HT-29 (cell line): ENCODE measurements at regions not wholly inside any gene's neighbourhood (a gene's known extent, or its start where the extent isn't known, plus 50 kb on each side); places are given as distances from the start of the nearest gene placed in this dataset.
"Not testable (repeated sequence)": the region's sequence is repeated elsewhere in the genome, so short reads cannot be mapped to it uniquely, and the experiment has no call there.

Experiments
- DNase-seq: peaks from one replicate; pipeline ENCODE4 v3.0.0-alpha.2; 2015; ENCODE audit warnings: low spot score

DNA sequence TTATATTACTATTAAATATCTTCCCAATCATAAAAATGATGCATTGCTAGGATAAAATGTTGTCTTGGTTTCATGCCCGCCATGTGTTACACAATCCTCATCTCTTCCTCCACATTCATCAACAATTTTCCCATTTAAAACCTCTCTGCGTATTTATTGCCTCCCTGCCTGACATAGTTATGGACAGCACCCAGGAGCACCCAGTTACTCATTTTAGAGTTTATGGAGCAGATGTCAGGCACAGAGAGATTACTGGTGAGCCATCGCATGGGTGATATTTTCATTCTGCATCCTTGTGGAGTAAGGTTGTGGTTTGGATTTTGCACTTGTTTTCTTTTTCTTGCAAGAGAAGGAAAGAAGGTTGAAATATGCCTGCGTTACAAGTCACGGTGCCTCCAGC, 116.7 kb upstream of the NPAS2 start:
- DNase-seq = no peak

DNA sequence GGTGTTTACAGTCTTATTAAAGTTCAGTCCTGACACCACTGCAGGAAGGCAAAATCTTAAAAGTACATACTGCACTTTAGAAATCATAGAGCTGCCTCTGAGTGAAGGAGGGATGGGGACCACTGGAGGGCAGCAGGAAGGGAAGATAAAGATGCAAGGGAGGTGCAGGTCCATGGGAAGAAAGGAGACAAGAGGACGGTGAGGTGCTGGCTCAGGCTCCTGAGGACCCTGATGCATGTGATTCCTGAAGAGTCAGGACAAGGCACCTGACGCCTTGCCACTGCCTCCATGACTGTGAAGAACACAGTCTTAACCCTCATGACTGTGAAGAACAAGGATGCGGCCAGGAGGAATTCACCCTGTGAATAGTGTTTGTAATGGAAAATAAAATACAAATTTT, 116.2 kb upstream of the NPAS2 start:
- no peak for DNase-seq

DNA sequence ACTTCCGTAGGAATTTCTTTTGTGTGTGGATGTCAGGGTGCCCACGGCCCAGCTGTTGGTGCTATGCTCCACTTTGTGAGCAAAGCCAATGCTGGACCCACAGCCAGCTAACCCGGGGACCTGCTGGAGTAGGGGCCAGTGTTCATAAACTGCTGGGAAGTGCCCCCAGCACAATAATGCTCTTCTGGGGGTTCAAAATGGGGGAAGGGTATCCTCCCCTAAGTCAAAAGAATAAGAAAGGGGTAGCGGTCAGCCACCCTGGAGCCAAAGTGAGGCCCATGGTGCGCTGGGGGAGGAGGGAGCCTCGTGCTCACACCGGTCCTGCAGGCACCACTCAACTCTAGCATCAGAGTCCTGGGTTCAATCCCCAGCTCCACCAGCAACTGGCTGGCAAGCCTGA, 115.8 kb upstream of the NPAS2 start:
- DNase-seq = no peak

DNA sequence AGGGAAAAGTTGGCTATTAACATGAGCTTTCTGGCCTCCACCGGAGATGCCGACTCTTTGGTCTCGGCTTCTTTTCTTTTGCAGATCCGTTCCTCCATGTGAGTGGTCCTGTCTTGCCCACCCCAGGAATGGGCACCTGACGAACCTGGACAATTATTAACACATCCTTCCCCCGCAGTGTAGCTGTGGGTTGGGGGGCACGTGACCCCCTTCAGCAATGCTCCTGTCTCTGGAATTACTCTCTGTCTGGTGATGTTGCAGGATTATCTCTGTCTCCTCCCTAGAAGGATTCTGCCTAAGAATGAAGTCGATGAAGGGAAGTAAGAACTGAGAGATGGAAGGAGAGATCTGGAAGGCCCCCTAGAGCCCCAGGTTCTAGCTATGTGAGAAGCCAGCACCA, 115.2 kb upstream of the NPAS2 start:
- DNase-seq = no peak

DNA sequence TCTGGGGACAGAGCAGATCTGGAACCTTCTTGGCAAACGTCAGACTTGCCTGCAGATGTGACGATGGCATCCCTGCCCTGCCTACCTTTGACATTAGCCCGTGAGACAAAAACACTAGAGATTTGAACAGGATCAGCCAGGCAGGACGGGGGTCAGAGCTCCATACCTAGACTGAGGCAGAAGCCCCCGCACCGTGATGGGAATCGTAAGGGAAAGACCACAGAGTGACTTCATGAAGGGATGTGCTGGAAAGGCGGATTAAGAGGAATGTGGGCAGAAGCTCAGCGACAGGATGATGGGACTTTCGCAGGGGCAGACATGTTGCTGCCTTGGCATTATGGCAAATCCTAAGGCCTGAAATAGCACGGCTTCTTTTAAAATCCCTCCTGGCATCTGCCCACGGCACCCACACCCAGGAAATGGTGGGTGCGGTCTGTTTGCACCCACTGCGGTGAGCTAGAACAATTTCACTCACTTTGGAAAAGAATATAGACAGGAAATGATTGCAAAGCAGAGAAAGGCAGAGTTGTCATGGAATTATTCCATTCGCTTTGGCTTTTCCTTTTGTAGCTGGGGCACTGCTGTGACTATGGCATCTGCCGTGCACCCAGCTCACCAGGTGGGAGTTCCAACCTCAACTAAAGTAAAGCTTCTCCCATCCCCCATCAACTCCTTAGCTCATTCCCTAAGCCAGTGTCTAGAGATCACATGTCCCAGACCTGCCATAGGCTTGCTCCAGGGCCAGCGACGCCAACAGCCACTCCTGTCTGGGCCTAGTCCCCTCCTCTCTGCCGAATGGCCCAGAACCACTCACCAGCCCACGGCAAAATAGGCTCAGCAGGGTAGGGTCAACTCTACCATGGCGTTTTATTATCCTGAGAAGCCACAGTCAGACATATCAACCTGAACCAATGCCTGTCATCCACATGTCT, 112.7 kb upstream of the NPAS2 start:
- no peak for DNase-seq

DNA sequence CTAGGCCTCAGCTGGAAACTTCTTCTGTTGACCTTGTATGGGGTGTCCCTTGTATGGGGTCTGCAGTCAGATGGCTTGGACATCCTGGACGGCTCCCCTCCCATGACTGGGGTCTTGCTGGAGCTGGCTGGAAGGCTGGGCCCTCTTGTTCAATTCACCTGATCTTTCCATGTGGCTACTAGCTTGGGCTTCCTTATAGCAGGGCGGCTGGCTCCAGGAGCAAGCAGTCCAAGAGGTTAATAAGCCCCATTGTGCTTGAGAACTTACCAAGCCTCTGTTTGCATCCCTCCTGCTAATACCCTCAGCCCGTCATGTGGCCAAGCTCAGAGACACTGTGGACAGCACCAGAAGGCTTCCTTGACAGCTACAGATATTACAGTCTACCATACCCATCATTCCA, 111.6 kb upstream of the NPAS2 start:
- no peak for DNase-seq

DNA sequence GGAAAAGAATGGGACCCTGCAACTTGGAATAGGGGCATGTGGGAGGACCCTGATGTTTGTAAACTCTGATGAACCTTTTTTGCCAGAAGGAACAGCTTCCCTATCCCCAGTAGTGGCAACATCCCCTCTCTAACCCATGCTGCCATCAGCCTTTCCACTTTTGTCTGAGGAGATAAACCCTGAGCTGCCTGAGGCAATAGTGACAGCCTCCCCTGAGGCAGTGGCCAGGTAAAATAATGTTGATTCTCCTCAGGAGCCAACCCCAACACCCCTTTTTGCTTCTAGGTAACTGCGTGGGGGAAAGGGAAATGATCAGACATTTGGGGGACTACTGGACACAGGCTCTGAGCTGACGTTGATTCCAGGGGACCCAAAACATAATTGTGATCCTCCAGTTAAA, 106.8 kb upstream of the NPAS2 start:
- DNase-seq = no peak

DNA sequence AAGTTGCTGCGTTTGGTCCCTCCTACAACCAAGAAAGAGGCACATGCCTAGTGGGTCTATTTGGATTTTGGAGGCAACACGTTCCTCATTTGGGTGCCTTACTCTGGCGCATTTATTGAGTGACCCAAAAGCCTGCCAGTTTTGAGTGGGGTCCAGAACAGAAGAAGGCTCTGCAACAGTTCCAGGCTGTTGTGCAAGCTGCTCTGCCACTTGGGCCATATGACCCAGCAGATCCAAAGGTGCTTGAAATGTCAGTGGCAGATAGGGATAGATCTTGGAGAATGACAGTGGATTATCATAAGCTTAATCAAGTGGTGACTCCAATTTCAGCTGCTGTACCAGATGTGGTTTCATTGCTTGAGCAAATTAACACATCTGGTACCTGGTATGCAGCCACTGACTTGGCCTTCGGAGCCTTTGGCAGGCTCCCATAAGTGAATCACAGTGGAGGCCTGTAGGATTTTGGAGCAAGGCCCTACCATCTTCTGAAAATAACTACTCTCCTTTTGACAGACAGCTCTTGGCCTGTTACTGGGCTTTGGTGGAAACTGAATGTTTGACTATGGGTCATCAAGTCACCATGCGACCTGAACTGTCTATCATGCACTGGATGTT, 105.4 kb upstream of the NPAS2 start:
- not testable (repeated sequence) for DNase-seq

DNA sequence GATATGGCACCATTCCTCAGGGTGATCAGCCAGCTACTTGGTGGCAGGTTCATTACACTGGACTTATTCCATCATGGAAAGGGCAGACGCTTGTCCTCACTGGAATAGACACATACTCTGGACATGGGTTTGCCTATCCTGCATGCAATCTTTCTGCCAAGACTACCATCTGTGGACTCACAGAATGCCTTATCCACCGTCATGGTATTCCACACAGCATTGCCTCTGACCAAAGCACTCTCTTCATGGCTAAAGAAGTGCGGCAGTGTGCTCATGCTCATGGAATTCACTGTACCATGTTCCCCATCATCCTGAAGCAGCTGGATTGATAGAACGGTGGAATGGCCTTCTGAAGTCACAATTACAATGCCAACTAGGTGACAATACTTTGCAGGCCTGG, 104.1 kb upstream of the NPAS2 start:
- not testable (repeated sequence) for DNase-seq

DNA sequence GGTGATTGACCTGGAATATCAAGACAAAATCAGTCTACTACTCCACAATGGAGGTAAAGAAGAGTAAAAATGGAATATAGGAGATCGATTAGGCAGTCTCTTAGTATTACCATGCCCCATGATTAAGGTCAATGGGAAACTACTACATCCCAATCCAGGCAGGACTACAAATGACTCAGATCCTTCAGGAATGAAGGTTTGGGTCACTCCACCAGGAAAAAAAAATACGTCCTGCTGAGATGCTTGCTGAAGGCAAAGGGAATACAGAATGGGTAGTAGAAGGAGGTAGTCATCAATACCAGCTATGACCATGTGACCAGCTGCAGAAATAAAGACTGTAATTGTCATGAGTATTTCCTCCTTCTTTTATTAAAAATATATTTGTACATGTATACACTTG, 103.4 kb upstream of the NPAS2 start:
- no peak for DNase-seq

DNA sequence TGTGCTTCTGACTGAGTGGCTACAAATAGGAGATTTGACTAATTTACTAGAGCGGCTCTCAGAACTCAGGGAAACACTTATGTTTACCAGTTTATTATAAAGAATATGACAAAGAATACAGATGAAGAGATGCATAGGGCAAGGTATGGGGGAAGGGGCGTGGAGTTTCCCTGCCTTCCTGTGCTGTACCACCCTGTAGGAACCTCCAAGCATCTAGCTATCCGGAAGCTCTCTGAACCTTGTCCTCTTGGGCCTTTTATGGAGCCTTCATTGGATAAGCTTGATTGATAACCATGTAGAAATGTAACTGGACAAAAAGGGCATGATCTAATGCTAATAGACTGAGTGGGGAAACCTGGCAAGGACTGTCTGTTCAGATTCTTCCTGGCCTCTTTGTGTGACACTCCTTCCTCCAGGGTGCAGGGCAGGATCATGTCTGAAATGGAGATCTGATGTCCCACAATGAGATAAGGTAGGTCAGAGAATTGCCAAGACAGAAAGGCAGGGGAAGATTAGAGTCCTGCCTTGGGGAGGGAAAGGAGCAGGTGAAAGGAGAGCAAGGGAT, 101.8 kb upstream of the NPAS2 start:
- DNase-seq = peak; percentile 23

DNA sequence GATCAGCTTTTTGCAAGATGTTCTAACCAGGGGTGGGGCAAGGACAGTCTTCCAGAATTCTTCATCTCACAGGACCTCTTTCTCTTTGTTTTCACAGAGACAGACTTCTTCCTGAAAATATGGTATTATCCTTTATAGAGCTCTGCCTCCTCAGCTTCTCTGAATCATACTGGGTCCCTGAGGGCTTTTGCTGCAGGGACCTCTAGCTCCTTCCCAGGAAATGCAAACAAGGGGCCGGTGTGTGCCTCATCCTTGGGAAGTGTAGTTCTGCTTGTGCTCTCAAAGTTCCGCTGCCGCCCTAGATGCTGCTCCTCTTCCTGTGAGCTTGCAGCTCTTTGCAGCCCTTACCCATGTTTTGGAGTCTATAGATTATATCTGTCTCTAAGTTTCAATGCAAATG, 99.5 kb upstream of the NPAS2 start:
- no peak for DNase-seq

DNA sequence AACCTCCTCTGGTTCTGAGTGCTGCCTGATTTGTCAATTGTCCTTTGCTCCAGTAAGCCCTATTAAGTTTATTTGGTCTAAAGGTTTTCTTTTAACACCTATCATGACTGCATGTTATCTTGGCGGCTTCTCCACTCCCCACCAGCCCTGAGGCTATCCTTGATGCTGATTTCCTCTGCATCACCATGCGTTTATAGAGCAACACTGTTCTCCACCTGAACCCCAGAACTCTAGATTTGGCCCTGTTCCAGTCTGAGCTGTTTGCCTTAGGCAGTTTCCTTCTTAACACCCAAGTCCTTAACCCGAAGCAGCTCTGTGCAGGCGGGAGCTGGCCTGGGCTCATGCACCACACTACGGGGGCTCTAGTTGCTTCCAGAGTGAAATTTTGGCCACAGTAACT, 98.2 kb upstream of the NPAS2 start:
- DNase-seq = no peak

DNA sequence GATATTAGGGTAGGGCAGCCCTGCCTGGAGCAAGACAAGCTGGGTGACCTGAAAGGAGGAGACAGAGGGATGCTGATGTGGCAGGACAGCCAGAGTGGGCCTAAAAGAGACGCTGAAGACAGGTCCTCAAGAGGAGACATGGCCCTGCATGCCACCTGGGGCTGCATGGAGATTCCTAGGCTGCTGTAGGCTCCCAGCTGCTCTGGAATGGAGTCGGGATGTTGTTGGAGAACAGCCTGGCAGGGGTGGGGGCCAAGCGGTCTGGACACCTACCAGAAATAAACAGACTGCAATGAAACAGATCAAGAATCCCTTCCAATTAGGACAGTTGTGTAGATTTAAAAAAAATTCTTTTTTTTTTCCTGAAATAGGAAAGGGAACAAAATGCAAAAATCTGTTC, 97.8 kb upstream of the NPAS2 start:
- no peak for DNase-seq

DNA sequence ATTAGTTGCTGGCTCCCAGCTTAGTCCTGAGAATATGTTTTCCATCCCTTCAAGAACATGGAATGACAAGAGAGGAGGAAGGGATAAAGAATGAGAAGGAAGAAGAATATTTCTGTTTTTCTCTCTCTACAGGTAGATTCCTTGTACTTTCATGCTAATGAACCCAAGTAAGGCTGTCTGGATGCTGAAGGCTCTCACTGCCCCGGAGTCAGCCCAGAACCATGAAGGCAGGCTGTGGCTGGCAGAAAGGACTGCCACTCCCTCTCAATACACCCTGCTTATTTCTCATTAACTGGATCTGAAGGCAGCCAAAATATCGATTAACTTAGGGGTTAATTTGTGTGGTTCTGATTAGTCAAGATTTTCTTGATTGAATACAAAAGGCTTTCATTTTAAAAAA, 93.1 kb upstream of the NPAS2 start:
- no peak for DNase-seq

DNA sequence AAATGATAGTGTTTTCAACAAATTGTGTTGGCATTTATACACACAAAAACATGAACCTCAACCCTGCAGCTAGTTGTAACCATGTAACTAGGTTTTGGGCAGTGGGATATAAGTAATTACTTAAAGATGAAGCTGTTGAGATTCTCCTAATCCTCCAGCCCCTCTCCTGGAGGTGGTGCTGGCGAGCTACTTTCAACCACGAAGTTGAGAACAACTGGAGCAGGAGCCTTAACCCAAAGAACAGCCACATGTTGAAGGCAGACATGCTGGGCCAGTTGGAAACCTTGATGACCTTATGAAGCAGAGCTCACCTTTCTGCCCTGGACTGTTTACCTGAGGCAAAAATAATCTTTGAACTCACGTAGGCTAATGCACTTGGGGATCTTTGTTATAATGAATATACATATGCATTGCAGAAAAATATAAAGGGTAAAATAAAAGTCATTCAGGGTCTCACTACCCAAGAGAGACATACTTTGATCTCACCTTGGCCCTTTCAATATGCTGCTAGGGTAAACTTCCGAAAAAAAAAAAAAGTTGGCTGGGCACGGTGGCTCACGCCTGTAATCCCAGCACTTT, 89.6 kb upstream of the NPAS2 start:
- peak; percentile 72 for DNase-seq

DNA sequence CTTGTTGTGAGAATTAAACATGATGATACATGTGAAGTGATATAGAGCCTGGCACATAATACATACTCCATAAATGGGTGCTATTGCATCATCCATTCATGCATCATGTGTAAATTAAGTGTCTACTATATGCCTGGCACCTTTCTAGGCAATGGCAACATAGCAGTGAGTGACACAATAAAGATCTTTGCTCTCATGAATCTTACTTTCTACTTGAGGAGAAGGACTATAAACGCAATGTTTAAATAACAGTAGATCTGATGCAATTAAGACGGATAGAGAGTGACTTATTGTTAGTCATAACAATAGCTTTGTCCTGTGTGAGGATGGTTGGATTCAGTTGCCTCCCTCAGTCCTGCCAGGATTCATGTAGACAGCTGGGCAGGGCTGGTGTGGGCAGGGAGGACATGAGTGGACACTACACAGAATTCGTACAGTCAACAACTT, 88.4 kb upstream of the NPAS2 start:
- DNase-seq = no peak

DNA sequence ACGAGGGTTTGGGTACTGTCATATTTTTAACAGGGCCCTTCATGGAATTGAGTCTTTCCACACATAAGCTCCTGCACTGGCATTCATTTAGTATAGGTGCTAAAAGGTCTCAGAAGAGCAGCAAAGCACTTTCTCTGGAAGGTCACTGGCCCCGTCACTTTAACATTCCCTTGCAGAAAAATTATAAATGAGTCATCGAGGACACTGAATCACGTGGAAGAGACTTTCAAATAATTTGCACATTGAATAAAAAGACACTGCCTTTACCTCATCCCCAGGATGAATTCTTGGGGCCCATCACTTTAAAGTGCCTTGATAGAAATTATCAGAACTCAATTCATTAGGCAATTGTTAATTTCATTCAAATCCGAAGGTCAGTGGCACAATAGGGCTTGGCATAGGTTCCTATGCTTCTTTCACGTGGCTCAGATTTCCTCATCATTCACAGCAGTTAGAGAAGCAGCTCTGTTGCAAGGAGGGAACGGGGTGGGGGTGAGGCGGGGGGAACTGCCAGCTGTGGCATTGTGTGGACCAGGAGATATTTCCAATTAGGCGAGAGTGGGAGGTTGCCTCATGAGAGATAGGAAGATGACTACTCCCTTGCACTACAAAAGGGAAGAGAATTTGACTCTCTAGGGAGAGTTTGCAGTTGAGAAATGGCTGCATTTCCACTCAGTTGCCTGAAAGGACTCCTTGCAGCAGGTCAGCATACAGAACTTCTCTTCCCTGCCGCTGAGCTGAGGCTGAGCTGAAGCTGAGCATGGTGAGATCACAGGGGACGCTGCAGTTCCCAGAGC, 86.3 kb upstream of the NPAS2 start:
- no peak for DNase-seq

DNA sequence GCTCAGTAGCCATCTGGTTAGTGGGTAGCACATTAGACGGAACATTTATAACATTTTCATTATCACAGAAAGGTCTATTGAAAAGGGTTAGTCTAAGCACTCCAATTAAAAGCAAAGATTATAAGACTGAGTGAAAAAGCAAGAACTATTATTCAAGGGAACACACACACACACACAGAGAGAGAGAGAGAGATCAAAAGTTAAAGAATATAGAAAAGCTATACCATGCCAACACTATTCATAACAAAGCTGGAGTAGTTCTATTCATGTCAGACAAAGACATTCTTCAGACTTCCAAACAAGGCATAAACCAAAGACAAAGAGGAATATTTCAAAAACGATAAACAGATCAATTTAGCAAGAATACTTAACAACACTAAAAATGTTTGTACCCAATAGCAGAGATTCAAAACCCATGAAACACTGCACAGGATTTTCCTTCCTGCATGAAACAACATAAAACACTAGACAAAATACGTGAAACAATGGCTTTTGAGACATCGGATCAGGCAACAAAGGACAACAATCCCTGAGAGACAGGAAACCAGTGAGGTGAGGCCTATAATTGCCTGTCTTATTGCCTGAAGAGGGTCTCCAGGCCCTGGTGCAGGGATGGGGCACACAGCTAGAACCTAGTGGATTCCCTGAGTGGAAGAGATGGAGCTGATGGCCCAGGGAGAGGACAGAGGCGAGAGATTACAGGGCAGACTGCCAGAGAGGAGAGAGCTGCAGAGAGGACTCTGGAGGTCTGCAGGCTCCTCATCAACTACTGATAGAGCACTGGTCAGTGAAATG, 83.6 kb upstream of the NPAS2 start:
- DNase-seq = no peak

DNA sequence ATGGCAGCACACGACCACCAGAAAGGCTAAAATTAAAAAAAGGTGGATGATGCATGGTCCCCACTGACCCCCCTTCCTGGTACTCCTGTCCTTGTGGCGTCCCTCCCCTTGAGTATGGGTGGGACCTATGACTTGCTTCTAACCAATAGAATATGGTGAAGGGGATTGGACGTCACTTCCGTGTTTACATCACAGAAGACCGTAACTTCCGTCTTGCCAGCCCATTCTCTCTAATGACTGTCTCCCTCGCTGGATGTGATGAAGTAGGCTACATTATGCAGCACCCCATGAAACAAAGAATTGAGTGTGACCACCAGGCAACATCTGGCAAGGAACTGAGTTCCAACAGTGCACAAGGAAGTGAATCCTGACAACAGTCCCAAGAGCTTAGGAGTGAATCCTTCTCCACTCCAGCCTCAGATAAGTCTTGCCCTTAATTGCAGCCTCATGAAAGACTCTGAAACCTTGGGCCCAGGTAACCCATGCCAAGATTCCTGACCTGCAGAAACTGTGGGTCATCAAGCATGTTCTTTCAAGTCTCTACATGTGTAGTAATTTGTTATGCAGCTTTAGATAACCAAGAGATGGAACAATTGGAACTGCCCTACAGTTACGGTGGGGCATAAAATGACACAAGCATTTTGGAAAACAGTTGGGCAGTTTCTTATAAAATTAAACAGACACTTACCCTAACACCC, 80.1 kb upstream of the NPAS2 start:
- DNase-seq = no peak
